ENCODE measurements at regions not wholly inside any gene's neighbourhood (a gene's known extent, or its start where the extent isn't known, plus 50 kb on each side); places are given as distances from the start of the nearest gene placed in this dataset.

GRCh38 chr12:13288937-13289652 is 92.6 kb downstream of the EMP1 start:
- POLR2A ChIA-PET: no interaction called here
- Histone ChIP-seq H3K4me1 (0 out of 3 replicates have a peak, but pooled peaks cover 4% of the 10 kb centered on the region), H3K9me3 (no peaks in the 10 kb centered on the region), H3K4me3 (no peak overlapping the region), H3K4me2 (no peak overlapping the region), H3K27ac (no peak overlapping the region)
- CTCF ChIA-PET: interaction anchor here (0.8 kb wide), 1 partner anchor 11 kb away, joined by 7 read pairs; no protein-coding TSS in a partner anchor
- no peak for FAIRE-seq
- ATAC-seq: no peak
- WGBS (ENCODE audit: missing lambda C conversion rate): 56% methylated on average over 11 of the region's 11 CpGs
- no peak for TF ChIP-seq ZFP36 (IDR thresholded peaks at IDR 0.05; ENCODE audit: borderline replicate concordance, partially characterized antibody)
- no peak for TF ChIP-seq SREBF2 (IDR thresholded peaks at IDR 0.05)
- TF ChIP-seq JUNB (IDR thresholded peaks at IDR 0.05): no peak
- TF ChIP-seq KDM5A (IDR thresholded peaks at IDR 0.05): no peak
- TF ChIP-seq NR3C1 (IDR thresholded peaks at IDR 0.05): no peak
- no peak for TF ChIP-seq ZNF302 (CRISPR knock-in tag; IDR thresholded peaks at IDR 0.05)
- TF ChIP-seq FOSB (CRISPR knock-in tag; IDR thresholded peaks at IDR 0.05): no peak
- TF ChIP-seq TFCP2L1 (CRISPR knock-in tag; IDR thresholded peaks at IDR 0.05): no peak
- DNase-seq (ENCODE audit: low read depth in 1 of 2, low spot score in 1 of 2): no peak

- POLR2A ChIA-PET: no interaction called here
- WGBS (ENCODE audit: missing lambda C conversion rate): 29% methylated on average over 1 of the region's 1 CpG
- CTCF ChIA-PET: interaction anchor here (0.8 kb wide), 1 partner anchor 10 kb away, joined by 7 read pairs; no protein-coding TSS in a partner anchor
Observed at GRCh38 chr12:13288501-13288900, 92.0 kb downstream of the EMP1 start.

DNA sequence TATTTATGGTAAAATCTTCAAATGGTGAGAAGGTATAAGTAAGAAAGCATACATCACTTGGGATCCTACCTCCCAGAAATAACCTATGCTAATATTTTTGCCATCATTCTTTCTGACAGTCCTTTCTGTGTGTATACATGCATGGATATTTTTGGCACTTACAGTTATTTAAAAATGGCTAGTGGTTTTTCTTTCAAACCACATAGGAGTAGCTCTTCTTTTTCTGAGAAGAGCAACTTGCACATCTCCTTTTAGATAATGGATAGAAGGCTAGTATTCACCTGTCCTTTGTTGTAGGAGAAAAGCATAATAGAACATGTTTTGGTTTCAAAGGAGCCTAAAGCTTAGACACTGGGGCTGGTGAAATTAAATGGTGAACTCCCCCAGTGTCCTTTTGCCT is 87.3 kb downstream of the EMP1 start:
- ATAC-seq: no peak
- no peak overlapping the region for H3K4me2 ChIP-seq
- H3K4me3 ChIP-seq: no peak overlapping the region
- 0 out of 3 replicates have a peak, but pooled peaks cover 2% of the 10 kb centered on the region for H3K9me3 ChIP-seq
- POLR2A ChIA-PET: no interaction called here
- DNase-seq (ENCODE audit: low read depth in 1 of 2, low spot score in 1 of 2): no peak
- CTCF ChIA-PET: interaction anchor here (1.0 kb wide), 1 partner anchor 9 kb away, joined by 5 read pairs; no protein-coding TSS in a partner anchor
- H3K4me1 ChIP-seq: no peaks in the 10 kb centered on the region
- FAIRE-seq: no peak
- no peak overlapping the region for H3K27ac ChIP-seq
- TF ChIP-seq MAX (IDR thresholded peaks at IDR 0.05): no peak
- no peak for TF ChIP-seq HEYL (CRISPR knock-in tag; IDR thresholded peaks at IDR 0.05)
- TF ChIP-seq MAZ (IDR thresholded peaks at IDR 0.05; ENCODE audit: borderline replicate concordance, low read depth, low read length): no peak
- no peak for TF ChIP-seq FOSB (CRISPR knock-in tag; IDR thresholded peaks at IDR 0.05)
- TF ChIP-seq HOXB13 (CRISPR knock-in tag; IDR thresholded peaks at IDR 0.05; ENCODE audit: low read depth): no peak
- TF ChIP-seq ELK1 (IDR thresholded peaks at IDR 0.05; ENCODE audit: low read depth, low read length): no peak
- no peak for TF ChIP-seq FOXS1 (CRISPR knock-in tag; IDR thresholded peaks at IDR 0.05)
- TF ChIP-seq TFCP2L1 (CRISPR knock-in tag; IDR thresholded peaks at IDR 0.05): no peak
- no peak for TF ChIP-seq PHF8 (IDR thresholded peaks at IDR 0.05; ENCODE audit: borderline replicate concordance, low read depth)
- no peak for TF ChIP-seq POLR2A (IDR thresholded peaks at IDR 0.05; ENCODE audit: low read length)
- TF ChIP-seq, protein P1, sequence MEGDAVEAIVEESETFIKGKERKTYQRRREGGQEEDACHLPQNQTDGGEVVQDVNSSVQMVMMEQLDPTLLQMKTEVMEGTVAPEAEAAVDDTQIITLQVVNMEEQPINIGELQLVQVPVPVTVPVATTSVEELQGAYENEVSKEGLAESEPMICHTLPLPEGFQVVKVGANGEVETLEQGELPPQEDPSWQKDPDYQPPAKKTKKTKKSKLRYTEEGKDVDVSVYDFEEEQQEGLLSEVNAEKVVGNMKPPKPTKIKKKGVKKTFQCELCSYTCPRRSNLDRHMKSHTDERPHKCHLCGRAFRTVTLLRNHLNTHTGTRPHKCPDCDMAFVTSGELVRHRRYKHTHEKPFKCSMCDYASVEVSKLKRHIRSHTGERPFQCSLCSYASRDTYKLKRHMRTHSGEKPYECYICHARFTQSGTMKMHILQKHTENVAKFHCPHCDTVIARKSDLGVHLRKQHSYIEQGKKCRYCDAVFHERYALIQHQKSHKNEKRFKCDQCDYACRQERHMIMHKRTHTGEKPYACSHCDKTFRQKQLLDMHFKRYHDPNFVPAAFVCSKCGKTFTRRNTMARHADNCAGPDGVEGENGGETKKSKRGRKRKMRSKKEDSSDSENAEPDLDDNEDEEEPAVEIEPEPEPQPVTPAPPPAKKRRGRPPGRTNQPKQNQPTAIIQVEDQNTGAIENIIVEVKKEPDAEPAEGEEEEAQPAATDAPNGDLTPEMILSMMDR (IDR thresholded peaks at IDR 0.05): no peak
- no peak for TF ChIP-seq HOXA7 (CRISPR knock-in tag; IDR thresholded peaks at IDR 0.05)

More at GRCh38 chr12:13288501-13288900, 92.0 kb downstream of the EMP1 start:
- no peaks in the 10 kb centered on the region for H3K9me3 ChIP-seq
- FAIRE-seq (no peak), DNase-seq (ENCODE audit: low read depth in 1 of 2, low spot score in 1 of 2) (no peak), ATAC-seq (no peak)
- H3K27ac ChIP-seq: no peak overlapping the region
- H3K4me3 ChIP-seq: no peak overlapping the region
- H3K4me1 ChIP-seq: 0 out of 3 replicates have a peak, but pooled peaks cover 4% of the 10 kb centered on the region
- no peak overlapping the region for H3K4me2 ChIP-seq
- TF ChIP-seq HOXA7 (CRISPR knock-in tag; IDR thresholded peaks at IDR 0.05) (no peak), BHLHE40 (IDR thresholded peaks at IDR 0.05; ENCODE audit: low read depth, low read length) (no peak), MAFK (IDR thresholded peaks at IDR 0.05; ENCODE audit: partially characterized antibody) (no peak), HOXB5 (CRISPR knock-in tag; IDR thresholded peaks at IDR 0.05) (no peak), CHD4 (IDR thresholded peaks at IDR 0.05; ENCODE audit: borderline replicate concordance) (no peak), HOXB13 (CRISPR knock-in tag; IDR thresholded peaks at IDR 0.05; ENCODE audit: low read depth) (no peak), EHF (CRISPR knock-in tag; IDR thresholded peaks at IDR 0.05) (no peak), ELK1 (IDR thresholded peaks at IDR 0.05; ENCODE audit: low read depth, low read length) (no peak), ZNF302 (CRISPR knock-in tag; IDR thresholded peaks at IDR 0.05) (no peak), CBX2 (IDR thresholded peaks at IDR 0.05; ENCODE audit: borderline replicate concordance, low read depth) (no peak), EP300 (IDR thresholded peaks at IDR 0.05) (no peak), ZFP36 (IDR thresholded peaks at IDR 0.05; ENCODE audit: borderline replicate concordance, partially characterized antibody) (no peak), FOSB (CRISPR knock-in tag; IDR thresholded peaks at IDR 0.05) (no peak), PHF8 (IDR thresholded peaks at IDR 0.05; ENCODE audit: borderline replicate concordance, low read depth) (no peak), EHMT2 (IDR thresholded peaks at IDR 0.05; ENCODE audit: low read depth) (no peak), FOSL2 (IDR thresholded peaks at IDR 0.05) (no peak), FOSL2 (CRISPR knock-in tag; IDR thresholded peaks at IDR 0.05) (no peak)
- TF ChIP-seq, protein P1 (IDR thresholded peaks at IDR 0.05): no peak

Data from A549 (cell line).